Tibial nerve (tissue), 4 donors: ENCODE measurements at regions not wholly inside any gene's neighbourhood (a gene's known extent, or its start where the extent isn't known, plus 50 kb on each side); places are given as distances from the start of the nearest gene placed in this dataset.

Experiments
- DNase-seq, 2 donors: peaks; one replicate each; pipeline ENCODE4 v3.0.0-alpha.2; 2019; ENCODE audit warnings: low spot score in 2 of 2
- H3K27ac ChIP-seq, 4 donors: fragments of 200-600 bp; sonication (generic) in 3 of 4; one replicate each; pipeline ENCODE4 v1.5.1; 2017 to 2019; ENCODE audit warnings: mild to moderate bottlenecking in 1 of 4
- H3K27me3 ChIP-seq, 2 donors: fragments of 200-600 bp; sonication (generic) in 1 of 2; one replicate each; pipeline versions ENCODE4 v1.5.1 to v1.6.0; 2017 to 2019
- H3K36me3 ChIP-seq, 3 donors: fragments of 200-600 bp; sonication (generic); one replicate each; pipeline ENCODE4 v1.5.1; 2018 to 2019
- H3K4me1 ChIP-seq, 4 donors: fragments of 200-600 bp; sonication (generic) in 3 of 4; one replicate each; pipeline ENCODE4 v1.5.1; 2017 to 2019
- H3K4me3 ChIP-seq, 4 donors: fragments of 200-600 bp; sonication (generic) in 3 of 4; one replicate each; pipeline ENCODE4 v1.5.1; 2017 to 2019; ENCODE audit warnings: mild to moderate bottlenecking in 1 of 4, moderate library complexity in 1 of 4
- H3K9me3 ChIP-seq, 4 donors: fragments of 200-600 bp; sonication (generic) in 3 of 4; one replicate each; pipeline ENCODE4 v1.5.1; 2017 to 2019
- EP300 ChIP-seq, 2 donors: sonication (generic); formaldehyde crosslinking; IDR thresholded peaks; one replicate each; pipeline ENCODE4 v1.6.1; 2017; ENCODE audit warnings: antibody characterized with exemption in 2 of 2, mild to moderate bottlenecking in 1 of 2
- POLR2A ChIP-seq, 2 donors: fragments of 450-650 bp; IDR thresholded peaks; one replicate each; pipeline ENCODE4 v1.6.1; 2017; ENCODE audit warnings: antibody characterized with exemption in 2 of 2, mild to moderate bottlenecking in 2 of 2, moderate library complexity in 2 of 2
- WGBS, 2 donors: methylation state at CpG; one replicate each; pipeline ENCODE4 v1.1.5; 2018; 5-methylcytosine and 5-hydroxymethylcytosine counted together
- TF ChIP-seq, protein P1 (sequence below), 5 experiments: fragments of 200-600 bp in 3 of 5; fragments of 450-650 bp in 2 of 5; sonication (generic) in 3 of 5; IDR thresholded peaks; one replicate each; pipeline ENCODE4 v1.5.1; 2016 to 2019; ENCODE audit warnings: antibody characterized with exemption in 5 of 5, mild to moderate bottlenecking in 3 of 5, moderate library complexity in 2 of 5

DNA sequence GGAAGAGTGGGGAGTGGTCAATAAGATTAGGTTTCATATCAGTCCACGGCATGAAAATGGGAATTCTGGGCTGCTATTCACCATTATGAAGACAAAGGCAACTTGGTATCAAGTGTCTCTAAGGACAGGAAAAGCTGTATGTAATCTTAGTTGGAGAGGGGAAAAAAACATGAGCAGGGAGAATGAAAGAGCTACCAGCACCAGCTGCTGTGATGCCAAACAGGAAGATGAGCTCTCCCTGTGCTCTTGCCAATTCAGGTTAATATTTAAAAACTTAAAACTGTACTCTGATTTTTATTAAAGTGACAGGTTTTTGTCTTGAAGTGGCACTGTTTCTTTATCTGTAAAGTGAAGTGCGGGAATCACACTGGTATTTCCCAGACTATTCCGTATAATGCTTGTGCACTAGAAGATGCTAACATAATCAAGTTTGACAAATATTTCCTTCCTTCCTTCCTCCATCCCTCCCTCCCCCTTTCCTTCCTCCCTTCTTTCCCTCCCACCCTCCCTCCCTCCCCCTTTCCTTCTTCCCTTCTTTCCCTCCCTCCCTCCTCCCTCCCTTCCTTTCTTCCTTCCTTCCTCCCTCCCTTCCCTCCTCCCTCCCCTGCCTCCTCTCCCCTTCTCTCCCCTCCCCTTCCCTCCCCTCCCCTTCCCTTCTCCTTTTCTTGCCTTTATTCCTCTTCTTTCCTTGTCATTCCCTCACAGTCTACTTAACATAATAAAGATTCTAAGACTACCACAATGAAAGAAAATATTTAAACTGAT is 1383.0 kb upstream of the C9orf72 start:
- Histone ChIP-seq H3K4me3 (no peak overlapping the region), H3K4me1 (no peaks in the 10 kb centered on the region), H3K9me3 (peaks cover 0 to 1% (median 0%) of the 10 kb centered on the region in 4 donors), H3K36me3 (no peaks in the 10 kb centered on the region), H3K27ac (no peak overlapping the region), H3K27me3 (no peaks in the 10 kb centered on the region)
- no peak for DNase-seq
- TF ChIP-seq EP300 (IDR thresholded peaks at IDR 0.05) (no peak), POLR2A (IDR thresholded peaks at IDR 0.05) (no peak)
- TF ChIP-seq, protein P1, sequence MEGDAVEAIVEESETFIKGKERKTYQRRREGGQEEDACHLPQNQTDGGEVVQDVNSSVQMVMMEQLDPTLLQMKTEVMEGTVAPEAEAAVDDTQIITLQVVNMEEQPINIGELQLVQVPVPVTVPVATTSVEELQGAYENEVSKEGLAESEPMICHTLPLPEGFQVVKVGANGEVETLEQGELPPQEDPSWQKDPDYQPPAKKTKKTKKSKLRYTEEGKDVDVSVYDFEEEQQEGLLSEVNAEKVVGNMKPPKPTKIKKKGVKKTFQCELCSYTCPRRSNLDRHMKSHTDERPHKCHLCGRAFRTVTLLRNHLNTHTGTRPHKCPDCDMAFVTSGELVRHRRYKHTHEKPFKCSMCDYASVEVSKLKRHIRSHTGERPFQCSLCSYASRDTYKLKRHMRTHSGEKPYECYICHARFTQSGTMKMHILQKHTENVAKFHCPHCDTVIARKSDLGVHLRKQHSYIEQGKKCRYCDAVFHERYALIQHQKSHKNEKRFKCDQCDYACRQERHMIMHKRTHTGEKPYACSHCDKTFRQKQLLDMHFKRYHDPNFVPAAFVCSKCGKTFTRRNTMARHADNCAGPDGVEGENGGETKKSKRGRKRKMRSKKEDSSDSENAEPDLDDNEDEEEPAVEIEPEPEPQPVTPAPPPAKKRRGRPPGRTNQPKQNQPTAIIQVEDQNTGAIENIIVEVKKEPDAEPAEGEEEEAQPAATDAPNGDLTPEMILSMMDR (IDR thresholded peaks at IDR 0.05) = no peak
- 54 to 58% methylated on average over 3 of the region's 3 CpGs for WGBS, 2 donors

DNA sequence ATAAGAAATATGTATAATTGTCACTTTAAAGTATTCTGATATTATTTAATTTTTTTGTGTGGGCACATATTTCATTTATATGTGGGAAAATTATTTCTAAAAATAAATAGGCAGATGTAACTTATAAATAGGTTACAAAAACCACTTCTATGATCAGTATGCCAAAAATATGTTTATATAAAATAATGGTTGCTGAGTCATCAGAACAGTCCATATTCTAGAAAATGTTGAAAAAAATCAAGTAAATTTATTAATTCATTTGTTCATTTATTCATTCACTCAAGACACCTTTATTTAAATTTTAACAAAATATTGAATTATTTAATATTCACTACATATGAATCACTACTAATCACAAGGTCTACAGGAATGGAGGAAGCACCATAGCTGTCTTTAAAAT is 1387.3 kb upstream of the C9orf72 start:
- H3K4me1 ChIP-seq = no peaks in the 10 kb centered on the region
- H3K27me3 ChIP-seq = no peaks in the 10 kb centered on the region
- no peak overlapping the region for H3K27ac ChIP-seq
- no peak overlapping the region for H3K4me3 ChIP-seq
- TF ChIP-seq POLR2A (IDR thresholded peaks at IDR 0.05) = no peak
- TF ChIP-seq, protein P1 (IDR thresholded peaks at IDR 0.05) = no peak
- no peak for TF ChIP-seq EP300 (IDR thresholded peaks at IDR 0.05)
- H3K36me3 ChIP-seq = no peaks in the 10 kb centered on the region
- no peaks in the 10 kb centered on the region for H3K9me3 ChIP-seq
- DNase-seq = no peak

DNA sequence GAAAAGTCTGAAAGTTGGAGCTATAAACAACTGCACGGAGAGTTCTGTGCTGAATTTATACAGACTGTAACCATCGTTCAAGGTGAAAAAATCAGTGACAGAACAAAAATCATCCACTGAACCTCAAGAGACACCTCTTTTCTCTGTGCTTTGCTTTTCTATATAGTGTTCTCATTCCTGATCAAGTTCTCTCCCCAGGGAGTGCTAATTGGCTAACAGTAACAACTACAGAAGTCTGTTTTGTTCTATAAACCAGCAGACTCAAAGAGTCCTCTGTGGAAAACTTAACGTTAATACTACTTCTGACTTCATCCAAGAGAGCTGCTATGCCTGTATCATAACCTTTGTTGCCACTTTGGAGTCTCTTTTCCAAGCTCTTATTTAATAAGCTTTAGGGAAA is 1388.3 kb upstream of the C9orf72 start:
- no peaks in the 10 kb centered on the region for H3K27me3 ChIP-seq
- no peak overlapping the region for H3K4me3 ChIP-seq
- no peak overlapping the region for H3K27ac ChIP-seq
- DNase-seq = no peak
- H3K4me1 ChIP-seq = no peaks in the 10 kb centered on the region
- TF ChIP-seq POLR2A (IDR thresholded peaks at IDR 0.05) (no peak), EP300 (IDR thresholded peaks at IDR 0.05) (no peak)
- TF ChIP-seq, protein P1 (IDR thresholded peaks at IDR 0.05) = no peak
- H3K36me3 ChIP-seq = no peaks in the 10 kb centered on the region
- H3K9me3 ChIP-seq = no peaks in the 10 kb centered on the region
- WGBS, 2 donors = 40 to 41% methylated on average over 3 of the region's 3 CpGs

GRCh38 chr9:28967226-28967625 is 1393.9 kb upstream of the C9orf72 start:
- H3K4me1 ChIP-seq = no peaks in the 10 kb centered on the region
- H3K4me3 ChIP-seq = no peak overlapping the region
- no peaks in the 10 kb centered on the region for H3K36me3 ChIP-seq
- TF ChIP-seq, protein P1 (IDR thresholded peaks at IDR 0.05) = no peak
- TF ChIP-seq POLR2A (IDR thresholded peaks at IDR 0.05) (no peak), EP300 (IDR thresholded peaks at IDR 0.05) (no peak)
- no peaks in the 10 kb centered on the region for H3K27me3 ChIP-seq
- no peaks in the 10 kb centered on the region for H3K9me3 ChIP-seq
- no peak for DNase-seq
- no peak overlapping the region for H3K27ac ChIP-seq

GRCh38 chr9:28970241-28970654 is 1397.0 kb upstream of the C9orf72 start:
- H3K4me3 ChIP-seq = no peak overlapping the region
- TF ChIP-seq, protein P1 (IDR thresholded peaks at IDR 0.05) = no peak
- TF ChIP-seq EP300 (IDR thresholded peaks at IDR 0.05) = no peak
- TF ChIP-seq POLR2A (IDR thresholded peaks at IDR 0.05) = no peak
- H3K9me3 ChIP-seq = no peaks in the 10 kb centered on the region
- no peaks in the 10 kb centered on the region for H3K4me1 ChIP-seq
- WGBS, 2 donors = 11 to 26% methylated on average over 3 of the region's 3 CpGs
- H3K36me3 ChIP-seq = no peaks in the 10 kb centered on the region
- no peaks in the 10 kb centered on the region for H3K27me3 ChIP-seq
- H3K27ac ChIP-seq = no peak overlapping the region
- DNase-seq = no peak
